BJ (cell line): ENCODE measurements at regions not wholly inside any gene's neighbourhood (a gene's known extent, or its start where the extent isn't known, plus 50 kb on each side); places are given as distances from the start of the nearest gene placed in this dataset.

Experiments used
- CTCF ChIA-PET: fragments of 350-600 bp; formaldehyde crosslinking; extraction: SDS; loops from one replicate; lab custom pipeline; 2021; ENCODE audit warnings: antibody characterized with exemption, inconsistent platforms; lab: Yijun Ruan, JAX
- POLR2A ChIA-PET: fragments of 300-600 bp; sonication (Branson Sonifier 250); formaldehyde crosslinking; extraction: SDS; loops from one replicate; lab custom pipeline; 2021; ENCODE audit warnings: antibody characterized with exemption; lab: Charles Lee
- DNase-seq: peaks from one replicate; pipeline ENCODE4 v3.0.0-alpha.2; 2011; ENCODE audit warnings: low read depth
- H3K27me3 ChIP-seq: 2 replicates; pipeline ENCODE4 v1.6.0; 2011; ENCODE audit warnings: low read length; ENCODE audit not compliant: control insufficient read depth, insufficient read depth
- H3K36me3 ChIP-seq: 2 replicates; pipeline ENCODE4 v1.5.1; 2011; ENCODE audit warnings: low read length; ENCODE audit not compliant: control insufficient read depth, insufficient read depth
- H3K4me3 ChIP-seq: 2 replicates; pipeline ENCODE4 v1.5.1; 2011; ENCODE audit warnings: low read depth, mild to moderate bottlenecking, control low read depth, low read length
- TF ChIP-seq, protein P1 (sequence below): IDR thresholded peaks from 2 replicates; pipeline ENCODE4 v1.5.1; 2011; ENCODE audit warnings: low read depth, mild to moderate bottlenecking, control low read depth, inconsistent platforms, low read length, moderate library complexity; ENCODE audit not compliant: insufficient read depth

DNA sequence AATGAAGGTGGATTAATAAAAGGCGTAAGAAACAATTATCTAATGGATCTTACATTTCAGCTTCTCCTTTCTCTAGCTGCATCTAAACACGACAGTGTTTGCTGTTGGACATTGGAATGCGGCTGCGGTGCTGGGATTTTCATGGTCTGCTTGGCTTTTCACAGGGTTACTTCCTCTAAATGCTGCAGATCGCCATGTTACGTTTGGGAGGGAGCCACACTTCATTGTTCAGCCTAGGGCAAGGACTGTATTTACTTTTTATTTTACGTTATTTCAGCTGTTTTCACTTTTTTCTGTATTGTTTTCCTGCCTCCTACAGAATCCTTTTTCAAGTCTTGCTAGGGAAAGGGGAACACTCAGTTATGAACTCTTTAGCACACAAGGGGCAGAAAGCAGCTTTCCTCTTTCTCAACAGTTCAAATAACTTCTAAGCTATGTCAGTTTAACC is 97.9 kb upstream of the MTHFD1L start:
- no peak for DNase-seq
- TF ChIP-seq, protein P1, sequence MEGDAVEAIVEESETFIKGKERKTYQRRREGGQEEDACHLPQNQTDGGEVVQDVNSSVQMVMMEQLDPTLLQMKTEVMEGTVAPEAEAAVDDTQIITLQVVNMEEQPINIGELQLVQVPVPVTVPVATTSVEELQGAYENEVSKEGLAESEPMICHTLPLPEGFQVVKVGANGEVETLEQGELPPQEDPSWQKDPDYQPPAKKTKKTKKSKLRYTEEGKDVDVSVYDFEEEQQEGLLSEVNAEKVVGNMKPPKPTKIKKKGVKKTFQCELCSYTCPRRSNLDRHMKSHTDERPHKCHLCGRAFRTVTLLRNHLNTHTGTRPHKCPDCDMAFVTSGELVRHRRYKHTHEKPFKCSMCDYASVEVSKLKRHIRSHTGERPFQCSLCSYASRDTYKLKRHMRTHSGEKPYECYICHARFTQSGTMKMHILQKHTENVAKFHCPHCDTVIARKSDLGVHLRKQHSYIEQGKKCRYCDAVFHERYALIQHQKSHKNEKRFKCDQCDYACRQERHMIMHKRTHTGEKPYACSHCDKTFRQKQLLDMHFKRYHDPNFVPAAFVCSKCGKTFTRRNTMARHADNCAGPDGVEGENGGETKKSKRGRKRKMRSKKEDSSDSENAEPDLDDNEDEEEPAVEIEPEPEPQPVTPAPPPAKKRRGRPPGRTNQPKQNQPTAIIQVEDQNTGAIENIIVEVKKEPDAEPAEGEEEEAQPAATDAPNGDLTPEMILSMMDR: no peak
- no peaks in the 10 kb centered on the region for H3K27me3 ChIP-seq
- no peak overlapping the region for H3K4me3 ChIP-seq
- POLR2A ChIA-PET: no interaction called here
- CTCF ChIA-PET: interaction anchor here (1.3 kb wide), 1 partner anchor 21 kb away, joined by 3 read pairs; no protein-coding TSS in a partner anchor
- no peaks in the 10 kb centered on the region for H3K36me3 ChIP-seq

DNA sequence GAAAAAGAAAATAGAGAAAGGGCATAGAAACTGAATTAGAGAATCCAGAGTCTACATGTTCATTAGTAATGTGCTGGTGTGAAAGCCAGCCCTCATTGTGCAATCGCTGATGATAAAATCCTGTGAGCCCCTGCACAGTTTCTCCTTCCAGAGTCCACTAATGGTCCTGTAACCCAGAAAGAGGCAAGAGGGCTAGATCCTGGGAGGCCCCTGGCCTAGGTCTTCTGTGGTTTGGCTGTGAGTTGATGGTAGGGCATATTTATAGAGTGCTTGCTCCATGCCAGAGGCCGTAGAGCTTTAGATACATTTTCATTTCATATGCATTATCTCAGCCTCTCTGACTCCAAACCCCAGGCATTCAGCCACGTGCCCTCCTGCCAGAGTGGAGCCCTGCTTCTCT is 94.9 kb upstream of the MTHFD1L start:
- no peak overlapping the region for H3K4me3 ChIP-seq
- POLR2A ChIA-PET: no interaction called here
- CTCF ChIA-PET: interaction anchor here (1.1 to 1.2 kb wide), 2 partner anchors 12 to 20 kb away, joined by 3 to 5 read pairs; no protein-coding TSS in a partner anchor
- TF ChIP-seq, protein P1: no peak
- no peak for DNase-seq
- no peaks in the 10 kb centered on the region for H3K27me3 ChIP-seq
- H3K36me3 ChIP-seq: no peaks in the 10 kb centered on the region

DNA sequence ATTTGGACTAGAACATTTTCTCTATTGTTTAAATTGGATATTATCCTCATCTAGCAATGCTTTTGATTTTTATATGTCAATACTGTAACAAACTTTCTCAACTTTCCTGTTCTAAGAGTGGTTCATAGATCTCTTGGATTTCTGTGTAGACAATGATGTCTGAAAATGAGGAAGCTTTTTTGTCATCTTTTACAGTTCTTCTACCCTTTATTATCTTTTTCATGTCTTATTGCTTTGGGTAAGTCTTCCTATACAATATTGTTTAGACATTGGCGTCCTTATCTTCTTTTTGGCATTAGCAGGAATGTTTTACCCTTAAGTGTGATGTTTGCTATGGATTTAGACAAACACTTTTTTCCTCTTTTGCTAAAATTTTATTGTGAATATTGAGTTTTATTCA is 91.5 kb upstream of the MTHFD1L start:
- POLR2A ChIA-PET: no interaction called here

DNA sequence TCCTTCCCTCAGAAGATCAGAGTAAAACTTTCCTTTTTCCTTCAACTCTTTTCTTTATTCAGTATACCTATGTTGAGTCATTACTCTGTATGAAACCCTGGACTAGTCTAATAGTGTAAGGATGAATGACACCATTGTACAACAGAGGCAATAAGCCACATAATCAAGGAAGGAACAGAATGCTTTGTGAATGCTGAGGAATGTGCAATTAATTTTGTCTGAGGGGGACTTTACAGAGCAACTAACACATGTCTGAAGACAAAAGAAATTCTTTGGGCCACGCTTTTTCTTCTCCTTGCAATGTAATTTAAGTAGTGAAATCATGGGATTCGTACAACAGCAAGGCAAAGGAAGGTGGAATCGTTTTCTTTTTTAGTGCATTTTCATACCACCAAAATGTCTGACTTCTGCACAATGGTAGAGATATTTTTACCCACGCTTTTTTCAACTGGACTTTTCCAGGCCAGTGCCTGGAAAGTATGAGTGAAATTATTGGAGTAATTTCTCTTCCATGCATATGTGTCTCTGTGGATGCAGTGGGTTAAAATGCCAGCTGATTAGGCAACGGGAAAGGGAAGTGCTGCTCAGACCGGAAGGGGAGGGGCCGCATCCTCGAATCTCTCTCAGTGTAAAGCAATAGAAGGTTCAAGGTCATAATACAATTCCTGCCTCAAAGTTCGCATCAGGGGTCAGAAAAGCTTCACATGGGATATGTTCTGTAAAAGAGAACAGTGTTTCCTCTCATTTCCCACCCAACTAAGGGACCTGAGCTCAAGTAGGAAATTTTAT is 89.9 kb upstream of the MTHFD1L start:
- TF ChIP-seq, protein P1: no peak
- ChIA-PET CTCF (interaction anchor here (0.7 kb wide), 1 partner anchor 25 kb away, joined by 3 read pairs; no protein-coding TSS in a partner anchor), POLR2A (no interaction called here)
- Histone ChIP-seq H3K27me3 (no peaks in the 10 kb centered on the region), H3K36me3 (no peaks in the 10 kb centered on the region), H3K4me3 (no peak overlapping the region)
- DNase-seq: no peak

More for the DNA sequence above, 91.5 kb upstream of the MTHFD1L start:
- Histone ChIP-seq H3K27me3 (no peaks in the 10 kb centered on the region), H3K4me3 (no peak overlapping the region), H3K36me3 (no peaks in the 10 kb centered on the region)
- DNase-seq: no peak
- CTCF ChIA-PET: interaction anchor here (0.7 kb wide), 1 partner anchor 392 kb away, joined by 3 read pairs; no protein-coding TSS in a partner anchor
- TF ChIP-seq, protein P1: no peak

DNA sequence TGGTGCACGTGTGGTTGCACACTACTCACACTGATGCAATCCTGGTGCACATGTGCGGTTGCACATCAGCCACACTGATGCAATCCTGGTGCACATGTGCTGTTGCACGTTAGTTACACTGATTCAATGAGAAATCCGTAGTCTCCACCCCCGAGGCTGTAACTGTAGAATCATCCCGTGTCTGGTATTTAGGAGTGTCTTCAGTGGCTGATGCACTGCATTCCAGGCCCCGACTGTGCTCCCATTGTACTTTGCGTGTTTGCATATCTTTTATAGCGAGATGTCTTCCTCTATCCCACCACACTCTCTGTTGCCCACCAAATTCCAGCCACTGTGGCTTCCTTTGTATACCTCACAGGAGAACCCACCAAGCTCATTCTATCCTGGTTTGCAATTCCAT is 87.8 kb upstream of the MTHFD1L start:
- no peaks in the 10 kb centered on the region for H3K36me3 ChIP-seq
- ChIA-PET POLR2A (no interaction called here), CTCF (no interaction called here)
- no peaks in the 10 kb centered on the region for H3K27me3 ChIP-seq
- no peak for DNase-seq
- no peak overlapping the region for H3K4me3 ChIP-seq
- TF ChIP-seq, protein P1: no peak
